OCI-LY7 (cell line): ENCODE measurements at regions not wholly inside any gene's neighbourhood (a gene's known extent, or its start where the extent isn't known, plus 50 kb on each side); places are given as distances from the start of the nearest gene placed in this dataset.

Experiments
- BruUV-seq: library from RNA; stranded (reverse); fragments of 400-500 nt; replicated peaks from 2 replicates; lab custom pipeline; 2021; lab: Mats Ljungman, UMichigan
- CTCF ChIA-PET: fragments of 300-600 bp; sonication (Branson Sonifier 250); formaldehyde crosslinking; loops from one replicate; lab custom pipeline; 2022; ENCODE audit warnings: antibody characterized with exemption; ENCODE audit not compliant: unreplicated experiment; lab: Charles Lee
- POLR2A ChIA-PET: fragments of 300-600 bp; sonication (Branson Sonifier 250); formaldehyde crosslinking; loops from one replicate; lab custom pipeline; 2022; ENCODE audit warnings: antibody characterized with exemption; lab: Charles Lee
- DNase-seq: peaks from one replicate; pipeline ENCODE4 v3.0.0-alpha.2; 2015; ENCODE audit warnings: low spot score
- H2AFZ ChIP-seq: fragments of 200-600 bp; sonication (generic), shearing (Covaris generic); 2 replicates; pipeline ENCODE4 v1.6.1; 2014; ENCODE audit warnings: mild to moderate bottlenecking, antibody characterized with exemption, low read length, moderate library complexity
- H3K27ac ChIP-seq: fragments of 200-600 bp; sonication (generic); 2 replicates; pipeline ENCODE4 v1.5.1; 2014; ENCODE audit warnings: mixed run types, low read depth, mild to moderate bottlenecking, moderate library complexity, low read length, inconsistent platforms; ENCODE audit not compliant: poor library complexity, severe bottlenecking
- H3K36me3 ChIP-seq: fragments of 200-600 bp; sonication (generic); 2 replicates; pipeline ENCODE4 v1.6.1; 2014; ENCODE audit warnings: mild to moderate bottlenecking, antibody characterized with exemption, low read length, moderate library complexity, mixed read lengths; ENCODE audit not compliant: insufficient read depth
- H3K4me1 ChIP-seq: fragments of 200-600 bp; sonication (generic); 2 replicates; pipeline ENCODE4 v1.5.1; 2014; ENCODE audit warnings: mild to moderate bottlenecking, low read length; ENCODE audit not compliant: insufficient read depth, poor library complexity, severe bottlenecking
- H3K4me2 ChIP-seq: fragments of 200-600 bp; sonication (generic); 2 replicates; pipeline ENCODE4 v1.6.1; 2014; ENCODE audit warnings: mild to moderate bottlenecking, low read length
- H3K4me3 ChIP-seq: fragments of 200-600 bp; sonication (generic); 2 replicates; pipeline ENCODE4 v1.5.1; 2014; ENCODE audit warnings: mild to moderate bottlenecking, low read depth, low read length; ENCODE audit not compliant: poor library complexity, severe bottlenecking
- H3K79me2 ChIP-seq: fragments of 200-600 bp; sonication (generic); 2 replicates; pipeline ENCODE4 v1.6.1; 2016; ENCODE audit warnings: low read depth, mild to moderate bottlenecking, low read length, moderate library complexity, mixed read lengths; ENCODE audit not compliant: insufficient read depth
- H3K9me2 ChIP-seq: fragments of 200-600 bp; sonication (generic); 2 replicates; pipeline ENCODE4 v1.6.1; 2016; ENCODE audit warnings: mild to moderate bottlenecking, low read length, mixed read lengths; ENCODE audit not compliant: insufficient read depth
- H3K9me3 ChIP-seq: fragments of 200-600 bp; sonication (generic); 2 replicates; pipeline ENCODE4 v1.6.1; 2014; ENCODE audit warnings: mild to moderate bottlenecking, mixed run types, low read length, mixed read lengths
- H4K20me1 ChIP-seq: fragments of 200-600 bp; sonication (generic); 2 replicates; pipeline ENCODE4 v1.6.1; 2014; ENCODE audit warnings: mild to moderate bottlenecking, antibody characterized with exemption, low read length, moderate library complexity, mixed read lengths; ENCODE audit not compliant: insufficient read depth
- EZH2phosphoT487 ChIP-seq: fragments of 200-600 bp; sonication (generic); IDR thresholded peaks from 2 replicates; pipeline ENCODE4 v1.6.1; 2018; ENCODE audit warnings: low read depth, borderline replicate concordance, mild to moderate bottlenecking, mixed run types, antibody characterized with exemption, low read length, moderate library complexity, mixed read lengths
- intact Hi-C: fragments of 100-400 bp; cut with micrococcal nuclease; formaldehyde crosslinking; loops from one replicate; pipeline ENCODE4 v1.10.0; 2022; ENCODE audit not compliant: unreplicated experiment
- TF ChIP-seq, protein P1 (sequence below): fragments of 200-600 bp; sonication (generic); conservative IDR thresholded peaks from 2 replicates; pipeline ENCODE4 v1.5.1; 2014; ENCODE audit warnings: mild to moderate bottlenecking, antibody characterized with exemption, low read length, moderate library complexity, mixed read lengths

DNA sequence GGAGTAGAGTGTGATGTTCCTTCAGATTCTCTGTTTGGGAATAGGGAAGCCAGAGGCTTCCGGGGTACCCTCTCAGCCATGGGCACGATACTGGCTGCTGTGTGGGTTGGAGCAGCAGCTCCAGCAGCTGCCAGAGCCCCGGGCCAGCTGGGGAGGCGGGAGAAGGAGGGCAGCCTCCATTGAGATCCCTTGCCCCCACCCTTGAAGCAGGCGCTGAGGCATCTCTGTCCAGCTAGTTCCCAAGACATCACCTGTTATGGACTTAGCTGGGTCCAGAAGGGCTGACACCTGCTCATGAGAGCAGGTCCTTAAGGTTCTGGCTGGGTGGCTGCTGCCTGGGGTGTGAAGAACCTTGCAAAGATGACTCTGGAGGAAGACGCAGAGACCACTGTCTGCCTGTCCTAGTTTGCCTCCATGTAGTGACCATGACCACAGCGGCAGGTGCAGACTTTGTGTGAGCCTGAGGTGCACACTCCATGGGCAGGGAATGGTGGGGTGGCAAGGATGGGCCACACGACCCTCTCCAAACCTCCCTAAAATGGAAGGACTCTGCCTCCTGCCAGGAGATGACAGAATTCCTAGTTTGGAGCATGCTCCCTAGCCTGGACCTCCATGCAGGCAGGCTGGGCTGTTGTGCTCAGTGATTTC is 222.6 kb upstream of the C1orf174 start:
- H4K20me1 ChIP-seq, result no peaks in the 10 kb centered on the region
- intact Hi-C loops, result no loop called here
- no peak overlapping the region for H2AFZ ChIP-seq
- H3K4me3 ChIP-seq, result no peak overlapping the region
- CTCF ChIA-PET, result no interaction called here
- no peak for DNase-seq
- POLR2A ChIA-PET, result no interaction called here
- no peak overlapping the region for H3K27ac ChIP-seq
- no peaks in the 10 kb centered on the region for H3K9me2 ChIP-seq
- H3K79me2 ChIP-seq, result no peaks in the 10 kb centered on the region
- H3K4me2 ChIP-seq, result no peak overlapping the region
- no TSS peak for BruUV-seq
- peaks cover 15% of the 10 kb centered on the region for H3K4me1 ChIP-seq
- TF ChIP-seq EZH2phosphoT487, result no peak
- TF ChIP-seq, protein P1, sequence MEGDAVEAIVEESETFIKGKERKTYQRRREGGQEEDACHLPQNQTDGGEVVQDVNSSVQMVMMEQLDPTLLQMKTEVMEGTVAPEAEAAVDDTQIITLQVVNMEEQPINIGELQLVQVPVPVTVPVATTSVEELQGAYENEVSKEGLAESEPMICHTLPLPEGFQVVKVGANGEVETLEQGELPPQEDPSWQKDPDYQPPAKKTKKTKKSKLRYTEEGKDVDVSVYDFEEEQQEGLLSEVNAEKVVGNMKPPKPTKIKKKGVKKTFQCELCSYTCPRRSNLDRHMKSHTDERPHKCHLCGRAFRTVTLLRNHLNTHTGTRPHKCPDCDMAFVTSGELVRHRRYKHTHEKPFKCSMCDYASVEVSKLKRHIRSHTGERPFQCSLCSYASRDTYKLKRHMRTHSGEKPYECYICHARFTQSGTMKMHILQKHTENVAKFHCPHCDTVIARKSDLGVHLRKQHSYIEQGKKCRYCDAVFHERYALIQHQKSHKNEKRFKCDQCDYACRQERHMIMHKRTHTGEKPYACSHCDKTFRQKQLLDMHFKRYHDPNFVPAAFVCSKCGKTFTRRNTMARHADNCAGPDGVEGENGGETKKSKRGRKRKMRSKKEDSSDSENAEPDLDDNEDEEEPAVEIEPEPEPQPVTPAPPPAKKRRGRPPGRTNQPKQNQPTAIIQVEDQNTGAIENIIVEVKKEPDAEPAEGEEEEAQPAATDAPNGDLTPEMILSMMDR, result no peak
- H3K36me3 ChIP-seq, result no peaks in the 10 kb centered on the region
- H3K9me3 ChIP-seq, result no peaks in the 10 kb centered on the region

DNA sequence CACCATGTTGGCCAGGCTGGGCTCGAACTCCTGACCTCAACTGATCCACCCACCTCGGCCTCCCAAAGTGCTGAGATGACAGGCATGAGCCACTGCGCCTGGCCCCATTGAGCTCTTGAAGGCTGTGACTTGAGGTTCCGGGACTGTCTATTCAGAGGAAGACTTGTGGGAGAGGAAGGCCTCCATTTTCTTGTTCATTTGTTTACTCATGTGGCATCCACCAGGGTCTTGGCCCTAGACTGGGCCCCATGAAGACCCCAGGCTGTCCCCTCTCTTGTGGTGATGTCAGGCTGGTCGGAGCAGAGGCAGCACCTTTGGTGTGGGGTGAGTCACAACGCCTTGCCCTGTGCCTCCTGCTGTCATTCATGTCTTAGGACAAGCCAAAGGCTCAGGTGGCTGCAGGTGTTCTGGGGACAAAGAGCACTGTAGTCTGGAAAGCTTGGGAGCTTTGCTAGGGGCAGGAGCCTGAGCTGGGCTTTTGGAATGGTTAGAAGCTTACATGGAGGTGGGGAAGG is 224.6 kb upstream of the C1orf174 start:
- H3K79me2 ChIP-seq, result no peaks in the 10 kb centered on the region
- intact Hi-C loops, result no loop called here
- CTCF ChIA-PET, result no interaction called here

More for the DNA sequence above, 224.6 kb upstream of the C1orf174 start:
- no peak for TF ChIP-seq EZH2phosphoT487
- TF ChIP-seq, protein P1, result no peak
- Histone ChIP-seq H3K27ac (no peak overlapping the region), H3K9me3 (no peaks in the 10 kb centered on the region), H3K36me3 (no peaks in the 10 kb centered on the region), H3K9me2 (no peaks in the 10 kb centered on the region), H3K4me2 (no peak overlapping the region), H2AFZ (no peak overlapping the region), H3K4me1 (peaks cover 3% of the 10 kb centered on the region), H4K20me1 (no peaks in the 10 kb centered on the region), H3K4me3 (no peak overlapping the region)
- DNase-seq, result no peak
- POLR2A ChIA-PET, result interaction anchor here (0.7 kb wide), 1 partner anchor 162 kb away, joined by 3 read pairs; no protein-coding TSS in a partner anchor
- BruUV-seq, result no TSS peak
